ENCODE measurements at regions not wholly inside any gene's neighbourhood (a gene's known extent, or its start where the extent isn't known, plus 50 kb on each side); places are given as distances from the start of the nearest gene placed in this dataset.

DNA sequence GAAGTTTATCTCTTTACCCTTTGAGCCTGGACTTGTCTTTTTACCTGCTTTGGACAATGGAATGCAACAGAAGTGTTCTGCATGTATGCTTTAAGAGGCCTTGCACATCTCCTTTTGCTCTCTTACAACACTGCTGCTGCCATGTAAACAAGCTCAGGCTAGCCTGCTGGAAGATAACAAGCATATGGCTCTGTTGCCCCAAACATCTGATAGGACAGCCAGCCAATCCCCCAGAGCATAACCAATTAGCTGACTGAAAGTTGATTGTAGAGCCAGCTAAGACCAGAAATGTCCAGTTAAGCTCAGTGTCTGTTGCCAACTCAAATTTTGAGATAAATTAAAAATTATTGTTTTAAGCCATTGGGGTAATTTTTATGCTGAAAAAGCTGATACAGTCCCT, 510.6 kb upstream of the CNKSR2 start:
- no peak for DNase-seq (ENCODE audit: low spot score)

DNA sequence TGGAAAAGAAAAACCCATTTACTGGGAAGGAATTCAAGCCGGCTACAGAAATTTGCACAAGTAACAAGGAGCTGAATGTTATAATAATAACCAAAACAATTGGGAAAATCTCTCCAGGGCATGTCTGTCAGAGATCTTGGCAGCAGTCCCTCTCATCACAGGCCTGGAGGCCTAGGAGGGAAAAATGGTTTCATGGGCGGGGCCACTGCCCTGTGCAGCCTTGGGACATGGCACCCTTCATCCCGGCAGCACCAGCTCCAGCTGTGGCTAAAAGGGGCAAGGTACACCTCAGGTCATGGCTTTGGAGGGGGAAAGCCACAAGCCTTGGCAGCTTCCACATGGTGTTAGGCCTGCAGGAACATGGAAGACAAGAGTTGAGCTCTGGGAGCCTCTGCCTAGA, 513.1 kb upstream of the CNKSR2 start:
- no peak for DNase-seq (ENCODE audit: low spot score)

- DNase-seq (ENCODE audit: low spot score) = peak; percentile 18
Measured at GRCh38 chrX:20857746-20858145, 516.5 kb upstream of the CNKSR2 start.

DNA sequence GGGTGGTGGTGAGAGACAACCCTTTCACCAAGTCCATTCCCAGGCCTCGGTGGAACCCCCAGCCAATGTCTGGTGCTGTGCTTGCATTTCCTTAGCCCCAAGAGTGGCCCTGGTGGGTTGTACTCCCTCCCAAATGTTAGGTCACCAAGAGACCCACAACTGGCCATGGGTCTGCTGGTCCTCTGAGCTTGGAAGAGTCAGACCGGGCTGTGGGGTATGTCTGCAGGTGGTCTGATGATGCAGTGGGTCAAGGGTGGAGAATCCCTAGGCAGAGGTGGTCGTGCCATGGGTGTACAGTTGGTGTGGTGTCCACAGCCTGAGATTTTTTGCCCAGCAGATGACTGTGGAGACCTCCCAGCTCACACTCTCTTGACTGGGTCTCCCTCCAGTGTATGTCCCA, 535.7 kb upstream of the CNKSR2 start:
- DNase-seq (ENCODE audit: low spot score) = no peak

- DNase-seq (ENCODE audit: low spot score) = no peak
Measured at GRCh38 chrX:20829665-20830491, 544.3 kb upstream of the CNKSR2 start.

DNA sequence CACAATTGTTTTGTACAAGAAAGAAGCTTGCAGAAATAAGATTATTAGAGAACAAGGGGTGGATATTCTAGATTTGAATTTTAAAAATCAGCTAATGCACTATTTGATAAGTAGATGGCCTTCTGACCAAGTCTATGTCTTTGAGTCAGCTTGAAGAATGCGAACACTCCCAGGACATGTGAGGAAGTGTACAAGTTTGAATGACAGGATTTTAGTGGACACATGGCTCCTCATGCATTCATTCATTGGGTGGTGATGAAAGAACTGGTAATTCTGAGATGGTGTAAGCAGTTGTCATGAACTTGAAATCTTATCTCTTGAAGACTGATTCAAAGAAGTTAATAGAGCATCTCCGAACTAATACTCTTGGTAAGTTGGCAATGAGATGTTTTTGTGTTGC, 548.2 kb upstream of the CNKSR2 start:
- no peak for DNase-seq (ENCODE audit: low spot score)

GRCh38 chrX:20803971-20804370, 537.3 kb upstream of the RPS6KA3 start:
- no peak for DNase-seq (ENCODE audit: low spot score)

DNA sequence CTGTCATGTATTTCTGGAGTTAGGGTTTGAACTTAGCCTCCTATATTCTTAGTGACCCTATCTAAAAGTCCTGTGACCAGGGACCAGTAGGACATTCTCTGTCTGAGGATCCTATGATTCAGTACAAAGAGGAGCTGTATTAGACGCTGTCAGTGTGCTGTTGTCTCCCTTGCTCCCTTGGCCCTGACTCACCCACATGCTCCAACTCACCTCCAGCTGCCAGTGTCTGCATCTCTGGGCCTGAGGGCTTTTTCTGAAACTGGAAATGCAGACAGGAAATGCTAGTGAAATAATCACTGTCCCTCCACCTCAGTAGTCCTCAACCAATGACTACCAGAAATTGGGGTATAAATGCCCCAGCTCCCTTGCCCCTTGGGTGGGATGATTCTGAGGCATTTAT, 535.3 kb upstream of the RPS6KA3 start:
- no peak for DNase-seq (ENCODE audit: low spot score)

- DNase-seq (ENCODE audit: low spot score) = no peak
Measured at GRCh38 chrX:20796450-20796849, 529.7 kb upstream of the RPS6KA3 start.

DNA sequence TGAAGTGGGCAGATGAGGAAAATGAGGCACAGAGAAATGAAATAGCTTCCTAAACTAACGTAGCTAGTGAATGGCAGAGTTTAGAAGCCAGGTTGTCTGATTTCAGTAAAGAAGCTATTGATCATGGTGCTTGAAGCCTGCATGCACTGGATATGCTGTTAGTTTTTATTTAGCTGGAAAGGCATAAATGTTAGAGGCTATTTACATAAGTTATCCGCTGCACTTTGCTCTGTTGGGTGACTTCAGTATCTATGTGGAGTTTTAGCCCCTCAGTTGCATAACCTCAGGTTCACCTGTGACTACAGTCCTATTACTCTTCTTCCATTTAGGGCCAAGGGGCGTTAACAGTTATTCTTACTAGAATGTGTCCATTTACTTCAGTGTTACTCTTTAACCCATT, 522.4 kb upstream of the RPS6KA3 start:
- DNase-seq (ENCODE audit: low spot score) = no peak

DNA sequence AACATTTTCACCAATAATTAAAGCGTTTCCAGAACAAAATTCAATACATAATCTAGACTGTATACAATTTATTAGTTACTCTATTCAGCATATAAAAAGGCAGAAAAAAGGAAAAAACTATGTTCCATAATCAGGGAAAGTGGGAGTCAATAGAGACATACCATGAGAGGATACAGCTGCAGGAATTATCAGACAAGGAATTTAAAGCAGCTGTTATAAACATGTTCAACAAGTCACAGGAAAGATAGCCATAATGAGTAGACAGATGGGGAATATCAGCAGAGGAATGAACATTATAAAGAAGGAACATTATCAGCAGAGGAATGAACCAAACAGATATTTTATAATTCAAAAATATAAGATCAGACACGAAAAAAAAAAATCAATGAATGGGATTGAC, 500.6 kb upstream of the RPS6KA3 start:
- DNase-seq (ENCODE audit: low spot score) = no peak

- no peak for DNase-seq (ENCODE audit: low spot score)
Measured at GRCh38 chrX:20756585-20756984, 489.9 kb upstream of the RPS6KA3 start.

DNA sequence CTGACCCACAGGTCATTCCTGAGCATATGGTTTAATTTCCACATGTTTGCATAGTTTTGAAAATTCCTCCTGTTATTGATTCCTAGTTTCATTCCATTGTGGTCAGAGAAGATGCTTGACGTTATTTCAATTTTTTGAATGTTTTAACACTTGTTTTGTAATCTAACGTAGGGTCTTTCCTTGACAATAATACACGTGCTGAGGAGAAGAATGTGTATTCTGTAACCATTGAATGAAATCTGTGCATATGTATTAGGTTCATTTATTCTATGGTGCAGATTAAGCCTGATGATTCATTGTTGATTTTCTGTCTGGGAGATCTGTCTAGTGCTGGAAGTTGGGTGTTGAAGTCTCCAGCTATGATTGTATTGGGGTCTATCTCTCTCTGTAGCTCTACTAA, 486.4 kb upstream of the RPS6KA3 start:
- no peak for DNase-seq (ENCODE audit: low spot score)

- no peak for DNase-seq (ENCODE audit: low spot score)
Measured at GRCh38 chrX:20746690-20747089, 480.0 kb upstream of the RPS6KA3 start.

- no peak for DNase-seq (ENCODE audit: low spot score)
Measured at GRCh38 chrX:20743046-20743445, 476.3 kb upstream of the RPS6KA3 start.

DNA sequence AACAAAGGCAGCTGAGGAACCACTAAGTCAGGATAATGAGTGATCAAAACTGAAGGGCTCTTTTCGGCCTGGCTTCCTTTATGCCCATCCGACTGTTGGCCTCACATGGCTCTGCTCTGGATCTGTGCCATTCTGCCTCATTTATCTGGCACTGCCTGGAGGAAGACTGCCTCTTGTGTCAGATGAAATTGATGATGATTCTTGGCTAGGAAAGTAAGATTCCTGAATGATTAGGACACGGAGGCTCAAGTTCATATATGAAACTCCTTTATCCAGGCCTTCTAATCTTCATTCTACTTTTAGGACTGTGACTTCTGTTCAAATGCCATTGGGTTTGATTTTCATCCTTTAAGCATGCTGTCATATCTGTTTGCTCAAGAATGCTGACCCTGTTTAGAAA, 475.4 kb upstream of the RPS6KA3 start:
- DNase-seq (ENCODE audit: low spot score) = no peak

GRCh38 chrX:20740443-20740842, 473.7 kb upstream of the RPS6KA3 start:
- peak; percentile 10 for DNase-seq (ENCODE audit: low spot score)

GRCh38 chrX:20739038-20739745, 472.5 kb upstream of the RPS6KA3 start:
- DNase-seq (ENCODE audit: low spot score) = no peak

GRCh38 chrX:20729416-20729815, 462.7 kb upstream of the RPS6KA3 start:
- no peak for DNase-seq (ENCODE audit: low spot score)

GRCh38 chrX:20727447-20727846, 460.7 kb upstream of the RPS6KA3 start:
- DNase-seq (ENCODE audit: low spot score) = no peak

- DNase-seq (ENCODE audit: low spot score) = no peak
Measured at GRCh38 chrX:20720954-20721626, 454.4 kb upstream of the RPS6KA3 start.

DNA sequence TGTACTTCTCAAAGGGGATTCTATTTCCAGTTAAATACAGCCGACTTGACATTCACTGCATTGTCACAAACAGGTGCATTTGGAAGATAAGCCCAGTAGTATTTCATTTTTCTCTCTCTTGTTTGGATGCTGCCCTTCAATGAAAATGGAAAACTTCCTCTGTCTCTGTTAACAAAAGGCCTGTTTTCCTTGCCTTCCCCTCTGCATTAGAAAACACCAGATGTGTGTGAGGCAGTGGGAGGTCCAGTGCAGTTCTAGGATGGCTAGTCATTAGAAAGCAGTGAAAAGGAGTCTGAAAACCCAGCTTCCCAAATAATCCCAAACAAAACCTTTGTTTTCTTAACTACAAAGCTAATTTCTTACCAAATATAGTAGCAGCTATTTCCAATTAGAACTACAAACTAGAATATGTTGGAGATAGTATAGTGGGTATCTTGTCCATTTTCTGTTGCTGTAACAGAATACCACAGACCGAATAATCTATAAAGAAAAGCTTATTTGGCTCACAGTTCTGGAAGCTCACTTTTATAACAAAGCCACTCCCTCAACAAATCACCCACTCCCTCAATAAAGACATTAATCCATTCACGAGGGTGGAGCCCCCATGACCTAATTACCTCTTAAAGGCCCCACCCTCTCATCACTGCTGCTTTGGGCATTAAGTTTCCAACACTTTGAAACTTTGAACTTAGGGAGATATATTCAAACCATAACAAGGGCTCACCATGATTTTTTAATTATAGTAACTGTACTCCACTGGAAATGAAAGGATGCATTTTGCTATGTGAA, 452.1 kb upstream of the RPS6KA3 start:
- peak; percentile 14 for DNase-seq (ENCODE audit: low spot score)

All from iPS-NIHi11 (cell line).